H1 (cell line): ENCODE measurements at regions not wholly inside any gene's neighbourhood (a gene's known extent, or its start where the extent isn't known, plus 50 kb on each side); places are given as distances from the start of the nearest gene placed in this dataset.

Source experiments
- CTCF ChIA-PET: fragments of 300-600 bp; sonication (Branson Sonifier 250); formaldehyde crosslinking; loops from one replicate; lab custom pipeline; 2021; ENCODE audit not compliant: partially characterized antibody; lab: Charles Lee
- POLR2A ChIA-PET: fragments of 300-600 bp; sonication (Branson Sonifier 250); formaldehyde crosslinking; loops from one replicate; lab custom pipeline; 2021; ENCODE audit warnings: inconsistent platforms; ENCODE audit not compliant: partially characterized antibody; lab: Charles Lee
- DNase-seq, 2 experiments: peaks; one replicate each; pipeline versions ENCODE4 v3.0.0 to v3.0.0-alpha.2; 2010 to 2022; ENCODE audit warnings: low spot score in 2 of 2, low read depth in 1 of 2, mixed read lengths in 1 of 2
- FAIRE-seq: peaks from 2 replicates; lab custom pipeline; 2011; peaks lifted over from hg19 to GRCh38; lab: Jason Lieb, UNC
- H2AFZ ChIP-seq: 2 replicates; pipeline ENCODE4 v1.8.1; 2012; ENCODE audit warnings: low read length, inconsistent platforms
- H2AK5ac ChIP-seq: 2 replicates; pipeline ENCODE4 v1.6.1; 2013; ENCODE audit warnings: low read depth, low read length
- H2BK120ac ChIP-seq: replicated peaks from 2 replicates; pipeline ENCODE3; 2013; ENCODE audit warnings: low read depth, low read length, inconsistent platforms
- H2BK12ac ChIP-seq: 2 replicates; pipeline ENCODE4 v1.6.1; 2013; ENCODE audit warnings: low read depth, low read length
- H2BK15ac ChIP-seq: 2 replicates; pipeline ENCODE4 v1.6.1; 2013; ENCODE audit warnings: low read length
- H2BK20ac ChIP-seq: 2 replicates; pipeline ENCODE4 v1.6.1; 2013; ENCODE audit warnings: low read length
- H2BK5ac ChIP-seq: 2 replicates; pipeline ENCODE4 v1.6.1; 2013; ENCODE audit warnings: low read depth, low read length
- H3K14ac ChIP-seq: 2 replicates; pipeline ENCODE4 v1.6.1; 2013; ENCODE audit warnings: inconsistent platforms; ENCODE audit not compliant: insufficient read length
- H3K18ac ChIP-seq: 2 replicates; pipeline ENCODE4 v1.6.1; 2013; ENCODE audit warnings: low read length; ENCODE audit errors: extremely low read depth
- H3K23ac ChIP-seq: 2 replicates; pipeline ENCODE4 v1.6.1; 2013; ENCODE audit warnings: inconsistent platforms; ENCODE audit not compliant: insufficient read length
- H3K23me2 ChIP-seq: 2 replicates; pipeline ENCODE4 v1.6.1; 2013; ENCODE audit warnings: low read depth, low read length
- H3K27ac ChIP-seq: 2 replicates; pipeline ENCODE4 v1.6.1; 2011; ENCODE audit warnings: low read depth, low read length, inconsistent platforms
- H3K27me3 ChIP-seq, 4 experiments: replicated peaks in 1 of 4; 1 replicate in 1 of 4; 2 replicates in 3 of 4; pipeline versions ENCODE4 v1.6.1 to v1.8.1; 2011 to 2013; ENCODE audit warnings: low read length in 3 of 4, mild to moderate bottlenecking in 3 of 4, inconsistent platforms in 2 of 4, mixed read lengths in 2 of 4, moderate library complexity in 1 of 4; ENCODE audit not compliant: control insufficient read depth in 3 of 4, insufficient read depth in 3 of 4; ENCODE audit errors: extremely low read depth in 1 of 4
- H3K36me3 ChIP-seq, 4 experiments: 2 replicates each; pipeline versions ENCODE4 v1.6.1 to v1.8.1; 2011 to 2013; ENCODE audit warnings: mild to moderate bottlenecking in 4 of 4, low read length in 3 of 4, moderate library complexity in 2 of 4, control low read depth in 1 of 4, inconsistent platforms in 1 of 4; ENCODE audit not compliant: insufficient read depth in 4 of 4, control insufficient read depth in 2 of 4
- H3K4ac ChIP-seq: replicated peaks from 2 replicates; pipeline ENCODE3; 2013; ENCODE audit warnings: low read length, low read depth, mixed read lengths, inconsistent platforms; ENCODE audit not compliant: insufficient read length
- H3K4me1 ChIP-seq, 4 experiments: replicated peaks in 1 of 4; 1 replicate in 1 of 4; 2 replicates in 3 of 4; pipeline versions ENCODE4 v1.6.1 to v1.8.1; 2011 to 2013; ENCODE audit warnings: low read length in 3 of 4, inconsistent platforms in 2 of 4, mixed read lengths in 1 of 4; ENCODE audit not compliant: insufficient read depth in 4 of 4, control insufficient read depth in 3 of 4
- H3K4me2 ChIP-seq, 2 experiments: 2 replicates each; pipeline versions ENCODE4 v1.6.1 to v1.8.1; 2011 to 2013; ENCODE audit warnings: low read depth in 2 of 2, low read length in 2 of 2, control low read depth in 1 of 2, inconsistent platforms in 1 of 2, mild to moderate bottlenecking in 1 of 2; ENCODE audit not compliant: insufficient read depth in 1 of 2
- H3K4me3 ChIP-seq, 4 experiments: fragments of 200-600, 300-600 bp in 1 of 4; sonication (generic), shearing (Covaris generic), sonication (Bioruptor Twin) in 1 of 4; 2 replicates each; pipeline versions ENCODE4 v1.5.1 to v1.8.1; 2011 to 2016; ENCODE audit warnings: low read length in 4 of 4, low read depth in 3 of 4, control low read depth in 2 of 4, inconsistent platforms in 2 of 4, mild to moderate bottlenecking in 2 of 4, mixed read lengths in 1 of 4, moderate library complexity in 1 of 4; ENCODE audit not compliant: insufficient read depth in 2 of 4; ENCODE audit errors: extremely low read depth in 1 of 4
- H3K56ac ChIP-seq: replicated peaks from 2 replicates; pipeline ENCODE3; 2013; ENCODE audit warnings: low read depth, mild to moderate bottlenecking, mixed read lengths, low read length, inconsistent platforms; ENCODE audit not compliant: insufficient read length
- H3K79me1 ChIP-seq: 2 replicates; pipeline ENCODE4 v1.6.1; 2013; ENCODE audit warnings: low read depth, low read length, control low read depth
- H3K79me2 ChIP-seq, 2 experiments: 2 replicates each; pipeline versions ENCODE4 v1.6.1 to v1.8.1; 2012 to 2013; ENCODE audit warnings: low read length in 2 of 2, mild to moderate bottlenecking in 2 of 2, inconsistent platforms in 1 of 2; ENCODE audit not compliant: insufficient read depth in 2 of 2, control insufficient read depth in 1 of 2
- H3K9ac ChIP-seq, 4 experiments: replicated peaks in 1 of 4; 1 replicate in 1 of 4; 2 replicates in 3 of 4; pipeline versions ENCODE4 v1.6.1 to v1.8.1; 2011 to 2013; ENCODE audit warnings: low read depth in 3 of 4, low read length in 3 of 4, control low read depth in 2 of 4, mild to moderate bottlenecking in 2 of 4, moderate library complexity in 2 of 4, inconsistent platforms in 1 of 4; ENCODE audit errors: extremely low read depth in 1 of 4
- H3K9me3 ChIP-seq, 2 experiments: 2 replicates each; pipeline versions ENCODE4 v1.6.1 to v1.8.1; 2012 to 2013; ENCODE audit warnings: mild to moderate bottlenecking in 2 of 2, moderate library complexity in 2 of 2, control low read depth in 1 of 2, inconsistent platforms in 1 of 2, low read depth in 1 of 2, low read length in 1 of 2, mixed read lengths in 1 of 2; ENCODE audit not compliant: insufficient read depth in 2 of 2
- H4K20me1 ChIP-seq, 2 experiments: replicated peaks in 1 of 2; 2 replicates each; pipeline versions ENCODE3 to v1.8.1; 2011 to 2013; ENCODE audit warnings: inconsistent platforms in 2 of 2, low read length in 2 of 2, mild to moderate bottlenecking in 1 of 2; ENCODE audit not compliant: insufficient read depth in 2 of 2, control insufficient read depth in 1 of 2
- H4K5ac ChIP-seq: 2 replicates; pipeline ENCODE4 v1.6.1; 2013; ENCODE audit warnings: low read length, low read depth, mixed read lengths, inconsistent platforms; ENCODE audit not compliant: insufficient read length
- H4K8ac ChIP-seq: 2 replicates; pipeline ENCODE4 v1.8.0; 2013; ENCODE audit warnings: mild to moderate bottlenecking, moderate library complexity, low read length, inconsistent platforms; ENCODE audit not compliant: insufficient read depth; ENCODE audit errors: extremely low read depth
- H4K91ac ChIP-seq: replicated peaks from 2 replicates; pipeline ENCODE3; 2013; ENCODE audit warnings: low read length, mixed read lengths, inconsistent platforms; ENCODE audit not compliant: insufficient read length
- ASH2L ChIP-seq: fragments of 200-600, 300-600 bp; sonication (generic); IDR thresholded peaks from one replicate; pipeline ENCODE4 v1.7.1; 2017; ENCODE audit warnings: low read length
- BRCA1 ChIP-seq: IDR thresholded peaks from 2 replicates; pipeline ENCODE4 v1.6.1; 2012; ENCODE audit warnings: low read depth, low read length, improper control_type of control experiment
- GABPA ChIP-seq: IDR thresholded peaks from 2 replicates; pipeline ENCODE4 v1.6.1; 2011; ENCODE audit warnings: mild to moderate bottlenecking, low read length, moderate library complexity, borderline replicate concordance; ENCODE audit not compliant: insufficient read depth
- JUND ChIP-seq: IDR thresholded peaks from 2 replicates; pipeline ENCODE4 v1.6.1; 2011; ENCODE audit warnings: mild to moderate bottlenecking, improper control_type of control experiment, low read length
- NRF1 ChIP-seq: IDR thresholded peaks from 2 replicates; pipeline ENCODE4 v1.6.1; 2011; ENCODE audit warnings: mild to moderate bottlenecking, low read depth, low read length, improper control_type of control experiment
- PHF8 ChIP-seq: fragments of 200-600 bp; sonication (generic); conservative IDR thresholded peaks from 2 replicates; pipeline ENCODE4 v1.7.1; 2012; ENCODE audit warnings: low read depth, mild to moderate bottlenecking, inconsistent platforms, low read length, moderate library complexity
- POLR2A ChIP-seq, 2 experiments: IDR thresholded peaks; 1 replicate in 1 of 2; 2 replicates in 1 of 2; pipeline ENCODE4 v1.6.1; 2011; ENCODE audit warnings: low read depth in 2 of 2, low read length in 2 of 2, mild to moderate bottlenecking in 2 of 2; ENCODE audit errors: control extremely low read depth in 1 of 2
- POU5F1 ChIP-seq: IDR thresholded peaks from 2 replicates; pipeline ENCODE4 v1.6.1; 2011; ENCODE audit warnings: low read depth, mild to moderate bottlenecking, low read length, moderate library complexity
- SIN3A ChIP-seq, 2 experiments: IDR thresholded peaks in 1 of 2; conservative IDR thresholded peaks in 1 of 2; 2 replicates each; pipeline ENCODE4 v1.6.1; 2011 to 2012; ENCODE audit warnings: low read length in 2 of 2, improper control_type of control experiment in 1 of 2, low read depth in 1 of 2, mild to moderate bottlenecking in 1 of 2
- SIX5 ChIP-seq: IDR thresholded peaks from 2 replicates; pipeline ENCODE4 v1.6.1; 2011; ENCODE audit warnings: mild to moderate bottlenecking, low read depth, low read length
- YY1 ChIP-seq: IDR thresholded peaks from 2 replicates; pipeline ENCODE4 v1.6.1; 2011; ENCODE audit warnings: low read depth, mild to moderate bottlenecking, low read length
- WGBS, 2 experiments: shearing (Covaris generic) in 1 of 2; methylation state at CpG; one replicate each; pipeline versions ENCODE4 v1.1.6 to v1.1.7; 2013 to 2015; ENCODE audit warnings: low lambda C conversion rate in 2 of 2, mixed read lengths in 2 of 2, inconsistent platforms in 1 of 2, low coverage in 1 of 2, missing lambda C conversion rate in 1 of 2; ENCODE audit not compliant: insufficient replicate concordance in 2 of 2, insufficient coverage in 1 of 2, insufficient read length in 1 of 2; ENCODE audit errors: extremely low coverage in 1 of 2, missing lambda C conversion rate in 1 of 2; 5-methylcytosine and 5-hydroxymethylcytosine counted together
- TF ChIP-seq, protein P1 (sequence below): IDR thresholded peaks from 2 replicates; pipeline ENCODE4 v1.6.1; 2011; ENCODE audit warnings: low read depth, mild to moderate bottlenecking, low read length; ENCODE audit not compliant: insufficient read depth

DNA sequence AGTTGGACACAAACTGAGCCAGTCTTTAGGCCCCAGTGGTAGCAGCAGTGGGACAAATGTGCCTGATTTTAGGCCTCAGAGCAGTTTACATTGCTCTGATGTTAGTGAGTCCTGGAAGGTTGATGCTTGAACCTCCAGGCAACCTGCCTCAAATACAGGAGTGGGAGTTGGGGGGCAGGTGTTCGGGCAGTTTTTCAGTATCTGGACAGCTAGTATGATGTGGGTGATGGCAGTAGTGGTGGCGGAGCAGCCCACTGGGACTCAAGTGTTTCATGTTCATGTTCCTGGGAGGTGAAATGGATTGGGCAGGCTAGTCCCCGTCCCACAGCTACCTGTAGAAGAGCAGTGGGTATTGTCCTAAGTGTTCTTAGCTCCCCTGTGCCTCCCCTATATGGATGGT, 857.8 kb downstream of the JRKL start:
- H3K56ac ChIP-seq: no peak overlapping the region
- H3K79me1 ChIP-seq: no peaks in the 10 kb centered on the region
- H2BK20ac ChIP-seq: no peak overlapping the region
- H3K4me3 ChIP-seq: no peak overlapping the region
- DNase-seq (no peak), FAIRE-seq (no peak)
- H3K4me2 ChIP-seq: no peak overlapping the region
- H3K14ac ChIP-seq: no peak overlapping the region
- no peak overlapping the region for H2BK5ac ChIP-seq
- H3K79me2 ChIP-seq: no peaks in the 10 kb centered on the region
- ChIA-PET POLR2A (no interaction called here), CTCF (no interaction called here)
- H3K36me3 ChIP-seq: no peaks in the 10 kb centered on the region
- peaks cover 0 to 4% (median 2%) of the 10 kb centered on the region in 4 experiments; a peak in 2 of 7 replicates for H3K4me1 ChIP-seq
- no peak overlapping the region for H2AK5ac ChIP-seq
- no peaks in the 10 kb centered on the region for H4K20me1 ChIP-seq
- H4K5ac ChIP-seq: no peak overlapping the region
- no peak overlapping the region for H2BK120ac ChIP-seq
- no peak overlapping the region for H3K9ac ChIP-seq
- H3K9me3 ChIP-seq: no peaks in the 10 kb centered on the region
- H3K27ac ChIP-seq: no peak overlapping the region
- no peaks in the 10 kb centered on the region for H3K23me2 ChIP-seq
- H2BK15ac ChIP-seq: peak overlapping the region; percentile 72; the same call in 1 of the 2 replicates
- H4K8ac ChIP-seq: no peak overlapping the region
- 97% methylated on average over 3 of the region's 3 CpGs; no CpG with 5 or more reads in 1 of the 2 experiments for WGBS, 2 experiments
- no peak overlapping the region for H4K91ac ChIP-seq
- no peak overlapping the region for H3K4ac ChIP-seq
- H3K23ac ChIP-seq: no peak overlapping the region
- H2AFZ ChIP-seq: peak overlapping the region; percentile 78; the same call in 1 of the 2 replicates
- H2BK12ac ChIP-seq: no peak overlapping the region
- H3K18ac ChIP-seq: no peak overlapping the region
- no peaks in the 10 kb centered on the region for H3K27me3 ChIP-seq
- TF ChIP-seq POU5F1 (no peak), JUND (no peak), YY1 (no peak), SIX5 (no peak), NRF1 (no peak), ASH2L (no peak), GABPA (no peak), BRCA1 (no peak), SIN3A (conservative IDR thresholded peaks at IDR 0.05 in 1 of 2, IDR thresholded peaks at IDR 0.05 in 1 of 2; ENCODE audit: low read depth in 1 of 2, low read length in 2 of 2) (no peak), PHF8 (no peak), POLR2A (IDR thresholded peaks at IDR 0.05; ENCODE audit: control extremely low read depth in 1 of 2, low read depth in 2 of 2, low read length in 2 of 2) (no peak)
- TF ChIP-seq, protein P1, sequence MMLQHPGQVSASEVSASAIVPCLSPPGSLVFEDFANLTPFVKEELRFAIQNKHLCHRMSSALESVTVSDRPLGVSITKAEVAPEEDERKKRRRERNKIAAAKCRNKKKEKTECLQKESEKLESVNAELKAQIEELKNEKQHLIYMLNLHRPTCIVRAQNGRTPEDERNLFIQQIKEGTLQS: no peak
